Coronary artery (tissue), 2 donors: ENCODE measurements at regions not wholly inside any gene's neighbourhood (a gene's known extent, or its start where the extent isn't known, plus 50 kb on each side); places are given as distances from the start of the nearest gene placed in this dataset.

Source experiments
- DNase-seq: peaks from one replicate; pipeline ENCODE4 v3.0.0-alpha.2; 2017; ENCODE audit warnings: low spot score
- H3K27ac ChIP-seq, 2 donors: fragments of 200-600 bp; sonication (generic); one replicate each; pipeline ENCODE4 v1.5.1; 2016 to 2019
- H3K4me3 ChIP-seq: fragments of 200-600 bp; sonication (generic); 2 replicates; pipeline ENCODE4 v1.5.1; 2016; ENCODE audit warnings: mild to moderate bottlenecking, moderate library complexity
- TF ChIP-seq, protein P1 (sequence below): fragments of 200-600 bp; sonication (generic); IDR thresholded peaks from one replicate; pipeline ENCODE4 v1.5.1; 2019; ENCODE audit warnings: antibody characterized with exemption

DNA sequence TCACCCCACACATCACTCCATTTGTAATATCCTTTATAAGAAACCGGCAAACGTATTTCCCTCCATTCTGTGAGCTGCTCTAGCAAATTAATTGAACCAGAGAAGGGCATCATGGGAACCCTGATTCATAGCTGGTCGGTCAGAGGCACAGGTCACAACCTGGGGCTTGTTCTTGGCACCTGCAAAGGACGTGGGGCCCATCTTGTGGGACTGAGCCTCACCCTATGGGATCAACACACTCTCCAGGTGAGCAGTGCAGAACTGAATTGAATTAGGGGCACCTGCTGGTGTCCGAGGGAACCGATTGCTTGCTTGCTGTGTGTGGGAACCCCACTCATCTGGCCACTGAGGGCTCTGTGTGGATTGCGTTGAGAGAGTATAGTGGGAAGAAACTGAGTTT, 145.3 kb downstream of the CTTN start:
- TF ChIP-seq, protein P1, sequence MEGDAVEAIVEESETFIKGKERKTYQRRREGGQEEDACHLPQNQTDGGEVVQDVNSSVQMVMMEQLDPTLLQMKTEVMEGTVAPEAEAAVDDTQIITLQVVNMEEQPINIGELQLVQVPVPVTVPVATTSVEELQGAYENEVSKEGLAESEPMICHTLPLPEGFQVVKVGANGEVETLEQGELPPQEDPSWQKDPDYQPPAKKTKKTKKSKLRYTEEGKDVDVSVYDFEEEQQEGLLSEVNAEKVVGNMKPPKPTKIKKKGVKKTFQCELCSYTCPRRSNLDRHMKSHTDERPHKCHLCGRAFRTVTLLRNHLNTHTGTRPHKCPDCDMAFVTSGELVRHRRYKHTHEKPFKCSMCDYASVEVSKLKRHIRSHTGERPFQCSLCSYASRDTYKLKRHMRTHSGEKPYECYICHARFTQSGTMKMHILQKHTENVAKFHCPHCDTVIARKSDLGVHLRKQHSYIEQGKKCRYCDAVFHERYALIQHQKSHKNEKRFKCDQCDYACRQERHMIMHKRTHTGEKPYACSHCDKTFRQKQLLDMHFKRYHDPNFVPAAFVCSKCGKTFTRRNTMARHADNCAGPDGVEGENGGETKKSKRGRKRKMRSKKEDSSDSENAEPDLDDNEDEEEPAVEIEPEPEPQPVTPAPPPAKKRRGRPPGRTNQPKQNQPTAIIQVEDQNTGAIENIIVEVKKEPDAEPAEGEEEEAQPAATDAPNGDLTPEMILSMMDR, result no peak
- DNase-seq, result no peak

DNA sequence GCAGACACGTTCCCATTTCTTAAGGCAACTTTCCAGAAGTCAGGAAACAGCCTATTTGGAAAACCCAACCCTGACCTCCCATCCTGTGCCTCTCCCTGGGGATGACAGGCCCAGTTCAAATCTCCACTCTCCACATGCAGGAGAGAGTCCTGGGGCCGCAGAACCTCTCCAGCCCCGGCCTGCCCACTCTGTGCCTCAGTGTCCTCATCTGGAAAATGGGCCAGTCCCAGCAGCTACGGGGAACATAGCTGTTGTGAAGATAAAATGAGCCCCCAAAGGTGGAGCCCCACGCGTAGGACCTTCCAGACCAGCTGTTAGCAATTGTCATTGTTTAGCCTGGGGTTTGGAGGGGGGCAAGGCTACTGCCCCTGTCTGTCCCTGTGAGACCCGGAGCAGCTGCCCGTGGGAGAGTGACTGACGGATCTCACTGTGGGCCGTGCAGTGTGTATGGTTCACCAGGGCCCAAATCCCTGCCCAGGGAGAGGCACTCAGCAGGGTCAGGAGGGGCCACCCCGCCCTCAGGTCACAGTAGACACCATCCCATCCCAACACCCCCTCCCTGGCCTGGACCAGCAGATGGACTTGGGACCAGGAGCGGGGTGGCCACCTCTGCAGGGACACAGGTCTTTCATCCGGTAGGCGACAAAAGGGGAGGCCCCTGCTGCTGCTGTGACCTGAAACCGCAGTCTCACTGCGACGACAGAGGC, 145.9 kb downstream of the CTTN start:
- Histone ChIP-seq H3K4me3 (no peak overlapping the region), H3K27ac (no peak overlapping the region)
- DNase-seq, result no peak
- TF ChIP-seq, protein P1, result no peak

More for the DNA sequence above, 145.3 kb downstream of the CTTN start:
- Histone ChIP-seq H3K4me3 (no peak overlapping the region), H3K27ac (no peak overlapping the region)

DNA sequence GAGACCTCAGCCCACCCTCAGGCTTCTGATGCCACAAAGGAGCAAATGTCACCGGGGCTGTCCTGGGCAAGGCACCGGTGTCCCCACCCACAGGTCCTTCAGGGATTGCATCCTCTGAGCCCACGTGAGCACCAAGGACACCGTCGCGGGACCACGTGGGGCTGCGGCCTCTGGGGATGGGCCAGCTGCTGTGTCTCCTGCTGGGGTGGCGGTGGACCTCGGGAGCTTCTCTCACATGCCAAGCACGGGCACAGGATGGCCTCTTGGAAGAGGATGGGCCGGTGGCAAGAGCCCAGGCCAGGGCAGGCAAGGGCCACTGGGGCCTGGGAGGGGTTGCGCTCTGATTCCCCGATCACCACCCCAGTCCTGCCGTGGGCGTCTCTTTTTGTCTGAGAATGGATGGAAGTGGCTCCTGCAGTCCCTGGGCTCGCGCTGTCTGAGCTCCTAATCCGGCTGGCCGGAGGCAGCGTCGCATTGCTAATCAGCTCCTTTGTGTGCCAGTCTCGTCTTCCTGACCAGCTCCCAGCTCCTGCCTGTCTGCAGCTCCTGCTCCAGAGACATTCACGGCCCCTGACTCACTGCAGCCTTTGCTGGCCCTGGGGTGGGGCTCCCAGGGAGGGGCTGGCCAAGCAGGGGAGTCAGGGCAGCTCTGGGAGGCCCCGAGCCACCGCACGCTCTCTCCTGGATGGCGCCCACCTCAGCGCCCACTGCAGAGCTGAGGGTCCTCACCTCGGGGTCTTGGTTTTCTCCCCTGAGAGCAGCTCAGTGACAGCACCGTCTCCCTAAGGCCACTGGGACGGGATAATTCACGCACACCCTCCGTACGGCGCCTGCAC, 146.7 kb downstream of the CTTN start:
- TF ChIP-seq, protein P1, result no peak
- no peak for DNase-seq
- no peak overlapping the region for H3K4me3 ChIP-seq

DNA sequence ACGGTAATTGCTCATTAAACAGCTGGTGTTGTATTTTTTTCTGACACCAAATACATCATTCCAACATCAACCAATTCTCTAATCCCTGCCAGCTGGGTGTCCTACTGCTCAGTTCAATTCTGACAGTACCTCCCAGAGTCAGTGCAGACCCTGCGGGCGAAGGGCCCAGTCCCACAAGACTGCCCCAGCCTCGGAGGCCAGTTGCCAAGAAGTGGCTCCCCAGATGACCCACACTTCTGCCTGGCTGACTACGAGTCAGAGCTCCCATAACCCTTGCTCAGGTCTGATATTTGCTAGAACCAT, 147.2 kb downstream of the CTTN start:
- Histone ChIP-seq H3K4me3 (no peak overlapping the region), H3K27ac (no peak overlapping the region)
- TF ChIP-seq, protein P1, result no peak
- DNase-seq, result no peak

More for the DNA sequence above, 146.7 kb downstream of the CTTN start:
- H3K27ac ChIP-seq, result no peak overlapping the region

DNA sequence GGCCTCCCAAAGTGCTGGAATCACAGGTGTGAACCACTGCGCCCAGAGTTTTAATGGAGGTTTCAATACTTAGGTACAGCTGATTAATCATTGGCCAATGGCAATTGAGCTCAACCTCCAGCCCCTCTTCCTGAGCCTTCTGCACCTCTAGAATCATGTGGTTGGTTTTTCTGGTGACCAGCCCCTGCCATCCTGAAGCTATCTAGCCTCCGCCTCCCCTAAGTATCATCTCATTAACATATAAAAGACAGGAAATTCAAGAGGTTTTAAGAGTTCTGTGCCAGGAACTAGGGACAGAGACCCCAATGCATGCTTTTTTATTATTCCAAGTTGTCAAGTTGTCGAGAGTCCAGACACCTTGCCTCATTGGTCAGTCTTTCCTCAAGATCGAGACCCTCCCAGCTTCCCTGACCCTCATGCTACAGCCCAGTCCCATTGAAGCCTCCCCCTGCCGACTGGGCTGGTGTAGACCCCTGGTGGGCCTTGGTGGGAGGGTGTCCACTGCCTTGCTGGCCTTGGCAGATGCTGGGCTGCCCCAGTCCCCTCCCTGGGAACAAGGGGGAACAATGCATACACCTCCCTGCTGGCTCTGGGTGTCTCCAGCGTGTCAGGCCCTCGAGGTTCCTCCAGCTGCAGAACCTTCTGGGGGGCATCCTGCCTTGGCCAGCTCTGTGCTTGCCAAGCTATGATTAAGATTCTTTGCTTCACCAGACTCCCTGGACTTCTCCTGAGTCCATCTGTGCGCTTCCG, 148.0 kb downstream of the CTTN start:
- Histone ChIP-seq H3K4me3 (no peak overlapping the region), H3K27ac (no peak overlapping the region)
- TF ChIP-seq, protein P1, result no peak
- DNase-seq, result no peak

DNA sequence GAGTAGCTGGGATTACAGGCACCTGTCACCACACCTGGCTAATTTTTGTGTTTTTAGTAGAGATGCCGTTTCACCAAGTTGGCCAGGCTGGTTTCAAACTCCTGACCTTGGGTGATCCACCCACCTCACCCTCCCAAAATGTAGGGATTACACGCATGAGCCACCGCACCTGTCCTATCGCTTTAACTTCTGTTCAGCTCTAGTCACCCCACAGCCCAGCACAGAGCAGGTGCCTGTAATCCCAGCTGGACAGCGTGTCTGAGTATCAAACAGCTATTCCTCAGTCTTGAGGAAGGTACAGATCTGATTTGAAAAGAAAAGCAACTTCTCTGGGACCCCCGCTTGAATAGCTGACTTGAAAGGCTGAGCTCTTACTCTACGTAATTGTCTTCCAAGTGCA, 149.1 kb downstream of the CTTN start:
- DNase-seq, result no peak
- Histone ChIP-seq H3K27ac (no peak overlapping the region), H3K4me3 (no peak overlapping the region)
- TF ChIP-seq, protein P1, result no peak
